Stimulated activated CD8-positive, alpha-beta memory T cell treated with anti-CD3 and anti-CD28 coated beads, Interleukin-4, amount 100 ng/mL, for 4 hours (primary cell): ENCODE measurements at regions not wholly inside any gene's neighbourhood (a gene's known extent, or its start where the extent isn't known, plus 50 kb on each side); places are given as distances from the start of the nearest gene placed in this dataset.
"Not testable (repeated sequence)": the region's sequence is repeated elsewhere in the genome, so short reads cannot be mapped to it uniquely, and the experiment has no call there.

ENCODE experiments used
- DNase-seq, 2 donors: peaks; one replicate each; pipeline ENCODE4 v3.0.0-alpha.2; 2020; ENCODE audit warnings: low read depth in 2 of 2, low spot score in 1 of 2

DNA sequence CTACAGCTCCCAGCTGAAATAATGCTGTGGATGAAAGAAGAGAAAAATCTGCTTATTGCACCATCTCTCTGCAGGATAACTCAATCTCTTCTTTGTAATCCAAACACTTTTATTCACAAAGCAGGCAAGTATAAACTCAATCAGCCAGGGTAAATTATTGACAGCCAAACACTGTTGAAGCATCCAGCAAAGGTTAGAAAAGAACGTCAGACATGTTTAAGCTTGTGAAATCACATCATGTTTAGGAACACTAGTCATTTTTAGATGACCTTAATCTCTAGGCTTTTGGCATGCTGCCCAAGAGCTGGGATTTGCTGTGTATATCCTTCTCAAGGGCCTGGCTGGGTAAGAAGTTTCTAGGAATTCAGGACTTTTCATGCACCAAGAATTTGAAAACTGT lies 1148.1 kb upstream of the FANCL start:
- DNase-seq, result no peak

DNA sequence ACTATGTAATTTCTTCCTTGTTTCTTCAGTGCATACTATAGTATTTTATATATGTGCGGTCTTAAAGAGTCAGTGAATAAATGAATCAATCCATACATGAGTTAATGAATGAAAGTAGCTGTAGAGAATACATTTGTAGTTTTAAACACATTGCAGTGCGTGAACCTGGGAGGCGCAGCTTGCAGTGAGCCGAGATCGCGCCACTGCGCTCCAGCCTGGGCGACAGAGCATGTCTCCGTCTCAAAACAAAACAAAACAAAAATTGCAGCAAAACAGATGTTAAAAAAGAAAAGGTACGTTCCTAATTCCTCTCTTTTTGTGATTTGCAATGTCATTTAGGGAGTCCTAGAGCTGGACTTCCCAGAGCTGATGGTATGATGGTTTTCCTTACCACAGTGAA lies 1144.8 kb upstream of the FANCL start:
- DNase-seq, result no peak

DNA sequence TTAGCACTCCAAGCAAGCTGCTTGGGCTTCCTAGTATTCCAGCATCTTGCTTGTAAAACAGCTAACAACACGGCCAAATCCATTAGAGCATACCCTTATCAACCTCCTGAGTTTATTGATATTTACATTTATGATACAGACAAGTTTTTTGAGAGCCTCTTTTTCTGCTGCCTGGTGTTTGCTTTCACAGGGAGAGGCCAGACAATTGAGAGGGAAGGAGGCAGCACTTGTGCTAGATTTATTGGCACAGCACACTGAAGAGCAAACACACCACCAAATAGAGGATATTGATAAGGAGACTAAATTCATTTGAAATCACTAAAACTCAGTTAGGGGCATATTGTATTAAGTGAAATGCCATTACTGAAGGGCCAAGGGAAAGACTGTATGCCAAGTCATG lies 1142.3 kb upstream of the FANCL start:
- DNase-seq, result no peak

DNA sequence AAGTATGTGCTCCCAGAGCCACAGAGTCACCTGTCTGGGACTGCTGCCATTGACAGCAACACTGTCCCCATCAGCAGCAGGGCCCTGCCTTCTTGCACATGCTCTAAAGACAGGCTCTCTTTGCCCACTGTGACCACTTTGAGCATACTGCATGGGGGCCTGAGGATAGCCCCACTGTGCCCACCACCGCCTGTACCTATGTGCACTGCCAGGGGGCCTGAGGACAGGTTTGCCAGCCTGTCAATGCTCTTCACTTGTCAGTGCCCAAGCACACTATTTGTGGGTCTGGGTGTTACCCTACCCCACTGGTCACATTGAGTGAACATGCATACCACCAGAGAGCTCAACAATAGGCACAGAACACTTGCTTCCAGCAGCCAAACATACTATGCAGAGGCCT lies 1137.0 kb upstream of the FANCL start:
- no peak for DNase-seq

DNA sequence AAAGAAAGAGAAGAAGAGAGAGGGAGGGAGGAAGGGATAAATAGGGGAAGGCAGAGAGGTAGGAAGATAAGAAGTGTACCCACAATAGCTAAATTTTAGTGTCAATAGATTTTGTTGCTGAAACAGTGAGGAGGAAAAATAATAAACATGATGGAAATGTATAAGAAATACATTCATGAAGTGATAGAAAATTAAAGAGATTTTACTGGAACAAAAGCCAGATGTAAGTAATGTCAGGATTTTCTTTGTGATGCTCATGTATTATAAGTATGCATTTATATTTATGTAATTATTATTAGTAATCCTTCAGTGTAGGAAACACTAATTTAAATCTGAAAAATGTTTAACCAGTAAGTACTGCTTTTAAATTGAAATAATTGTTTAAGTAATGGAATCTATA lies 1125.2 kb upstream of the FANCL start:
- DNase-seq, result no peak

DNA sequence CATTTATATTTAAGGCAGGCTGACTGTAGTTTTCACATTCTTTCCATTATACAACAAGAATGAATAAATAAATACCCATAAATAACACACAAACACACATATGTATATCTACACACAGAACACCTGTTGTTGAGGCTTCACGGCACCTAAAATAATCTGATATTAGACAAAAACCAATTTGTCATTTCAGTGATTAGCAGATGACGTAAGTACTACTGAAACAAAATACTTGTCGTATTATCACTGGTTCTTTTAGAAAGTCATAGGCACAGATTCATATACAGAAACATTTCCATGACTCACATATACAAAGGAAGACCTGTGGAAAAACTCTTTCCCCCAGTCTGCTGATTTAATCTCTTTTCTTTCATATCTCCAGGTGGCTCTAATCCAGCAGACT lies 1113.4 kb upstream of the FANCL start:
- DNase-seq, result no peak

DNA sequence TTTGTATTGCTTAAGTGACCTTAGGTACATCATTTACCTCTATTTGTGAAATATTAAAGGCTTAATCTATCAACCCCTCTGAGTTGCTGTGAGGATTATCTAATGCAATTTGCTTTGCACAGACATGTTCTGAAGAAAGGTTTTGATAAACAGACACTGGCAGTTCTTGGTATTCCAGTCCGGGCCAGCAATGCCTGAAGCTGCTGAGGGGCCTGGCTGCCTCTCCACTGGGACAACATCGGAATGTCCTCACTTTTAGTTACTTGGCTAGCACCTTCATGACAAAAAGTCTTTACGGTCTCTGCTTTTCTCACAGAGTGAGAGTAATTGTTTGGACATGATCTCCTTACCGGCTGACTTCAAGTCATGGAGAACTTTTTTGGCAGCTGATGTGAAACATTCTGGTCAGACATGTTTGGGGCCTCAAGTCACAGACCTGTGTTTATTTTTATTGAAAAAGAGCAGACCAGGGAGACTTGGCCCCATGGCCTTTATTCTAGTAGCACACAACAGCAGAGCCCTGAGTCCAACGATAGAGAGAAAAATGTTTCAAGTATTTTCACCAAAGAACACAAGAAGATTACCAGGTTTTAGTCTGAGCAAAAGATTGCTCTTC lies 1112.3 kb upstream of the FANCL start:
- DNase-seq, result no peak

DNA sequence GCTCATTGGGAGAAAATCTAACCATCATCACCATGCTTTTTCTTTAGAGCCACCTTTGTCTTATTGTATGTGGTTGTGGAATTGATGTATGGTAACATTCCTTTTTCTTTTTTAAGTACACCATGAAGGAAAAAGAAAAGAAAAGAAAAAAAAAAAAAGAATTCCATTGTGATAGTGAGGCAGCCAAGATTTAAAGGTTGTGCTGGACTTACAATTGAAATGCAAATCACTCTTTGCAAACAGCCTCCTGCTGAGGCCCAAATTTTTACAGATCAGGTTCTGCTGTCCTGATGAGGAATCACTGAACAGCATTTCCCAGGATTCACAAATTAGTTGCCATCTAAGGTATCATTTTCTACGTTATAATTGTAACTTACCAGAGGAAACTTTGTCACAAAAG lies 1101.0 kb upstream of the FANCL start:
- DNase-seq, result no peak

DNA sequence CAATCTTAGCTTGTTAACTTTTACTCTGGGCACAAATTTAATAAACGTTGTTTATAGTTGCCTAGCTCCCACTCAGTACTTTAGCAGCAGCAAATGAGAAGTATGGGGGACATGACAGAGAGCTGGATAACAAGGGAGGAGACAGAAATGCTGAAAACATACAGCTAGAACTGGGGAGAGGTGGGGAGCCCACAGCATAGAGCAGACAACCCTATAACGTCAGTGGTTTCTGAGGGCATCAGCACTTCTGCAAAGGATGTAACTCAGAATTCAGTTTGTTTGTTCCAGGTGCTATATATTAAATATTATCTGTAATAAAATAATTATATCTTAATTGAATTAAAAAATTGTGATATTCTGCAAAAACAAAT lies 1098.7 kb upstream of the FANCL start:
- no peak for DNase-seq

DNA sequence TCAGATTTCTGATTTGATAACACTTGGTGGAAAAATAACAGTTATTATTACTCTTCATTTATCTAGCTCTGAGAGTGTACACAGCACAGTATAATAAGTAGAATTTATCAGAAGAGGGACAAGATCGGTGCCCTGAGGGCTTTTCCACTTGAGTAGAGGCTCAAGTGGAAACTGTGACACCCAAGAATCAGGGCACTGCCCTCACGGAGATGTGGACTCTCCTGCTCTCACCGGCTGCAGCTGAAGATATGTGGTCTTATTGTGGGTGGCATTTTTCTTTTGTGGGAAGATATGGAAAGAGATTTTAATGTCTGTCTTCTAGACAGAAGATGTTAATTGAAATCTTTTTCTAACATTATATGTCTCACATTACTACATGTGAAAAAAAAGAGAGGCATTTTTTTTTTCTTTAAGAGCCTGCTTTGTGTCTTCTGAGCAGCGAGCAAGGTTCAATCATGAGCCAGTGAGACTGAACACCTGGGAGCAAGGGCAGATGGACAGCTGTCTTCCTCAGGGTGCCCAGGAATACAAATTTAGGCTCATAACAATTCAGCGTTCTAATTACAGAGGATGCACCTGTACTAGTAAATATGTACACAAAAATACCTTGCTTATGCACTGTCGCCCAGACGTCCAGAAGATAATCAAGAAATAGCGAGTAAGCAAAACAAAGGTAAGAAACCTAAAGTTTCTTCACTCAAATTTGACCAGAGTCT lies 1098.2 kb upstream of the FANCL start:
- DNase-seq, result no peak

DNA sequence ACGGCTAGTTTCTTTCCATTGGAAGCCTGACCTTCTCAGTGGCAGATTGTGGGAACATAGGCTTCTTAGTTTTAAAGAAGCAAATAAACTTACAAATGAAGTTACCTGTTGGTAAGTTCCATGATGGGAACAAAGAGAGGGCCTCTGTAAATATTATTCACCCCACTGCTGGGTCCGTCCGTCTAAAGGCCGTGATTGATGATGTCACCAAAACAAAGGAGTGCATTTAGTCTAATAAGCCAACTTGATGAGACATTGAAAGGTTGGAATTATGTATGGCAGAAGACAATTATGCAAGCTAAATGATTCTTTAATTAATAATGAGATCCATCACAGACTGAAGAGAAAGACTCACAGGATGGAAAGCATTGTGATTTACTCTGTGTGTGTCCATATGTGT lies 1091.9 kb upstream of the FANCL start:
- DNase-seq, result no peak

DNA sequence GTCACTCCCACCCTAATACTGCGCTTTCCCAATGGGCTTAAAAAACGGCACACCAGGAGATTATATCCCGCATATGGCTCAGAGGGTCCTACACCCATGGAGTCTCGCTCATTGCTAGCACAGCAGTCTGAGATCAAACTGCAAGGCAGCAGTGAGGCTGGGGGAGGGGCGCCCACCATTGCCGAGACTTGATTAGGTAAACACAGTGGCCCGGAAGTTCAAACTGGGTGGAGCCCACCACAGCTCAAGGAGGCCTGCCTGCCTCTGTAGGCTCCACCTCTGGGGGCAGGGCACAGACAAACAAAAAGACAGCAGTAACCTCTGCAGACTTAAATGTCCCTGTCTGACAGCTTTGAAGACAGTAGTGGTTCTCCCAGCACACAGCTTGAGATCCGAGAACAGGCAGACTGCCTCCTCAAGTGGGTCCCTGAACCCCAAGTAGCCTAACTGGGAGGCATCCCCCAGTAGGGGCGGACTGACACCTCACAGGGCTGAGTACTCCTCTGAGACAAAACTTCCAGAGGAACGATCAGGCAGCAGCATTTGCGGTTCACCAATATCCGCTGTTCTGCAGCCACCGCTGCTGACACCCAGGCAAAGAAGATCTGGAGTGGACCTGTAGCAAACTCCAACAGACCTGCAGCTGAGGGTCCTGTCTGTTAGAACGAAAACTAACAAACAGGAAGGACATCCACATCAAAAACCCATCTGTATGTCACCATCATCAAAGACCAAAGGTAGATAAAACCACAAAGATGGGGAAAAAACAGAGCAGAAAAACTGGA lies 1085.6 kb upstream of the FANCL start:
- DNase-seq, result not testable (repeated sequence)

DNA sequence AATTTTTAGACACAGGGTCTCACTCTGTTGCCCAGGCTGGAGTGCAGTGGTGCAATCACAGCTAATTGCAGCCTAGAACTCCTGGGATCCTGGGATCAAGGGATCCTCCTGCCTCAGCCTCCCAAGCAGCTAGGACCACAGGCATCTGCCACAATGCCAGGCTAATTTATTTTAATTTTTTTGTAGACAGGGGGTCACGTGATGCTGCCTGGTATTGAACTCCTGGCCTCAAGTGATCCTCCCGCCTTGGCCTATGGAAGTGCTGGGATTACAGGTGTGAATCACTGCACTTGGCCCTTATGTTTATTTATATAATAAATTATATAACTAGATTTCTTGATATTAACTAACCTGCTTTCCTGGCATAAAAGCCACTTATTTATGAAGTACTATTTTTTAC lies 1081.7 kb upstream of the FANCL start:
- no peak for DNase-seq

DNA sequence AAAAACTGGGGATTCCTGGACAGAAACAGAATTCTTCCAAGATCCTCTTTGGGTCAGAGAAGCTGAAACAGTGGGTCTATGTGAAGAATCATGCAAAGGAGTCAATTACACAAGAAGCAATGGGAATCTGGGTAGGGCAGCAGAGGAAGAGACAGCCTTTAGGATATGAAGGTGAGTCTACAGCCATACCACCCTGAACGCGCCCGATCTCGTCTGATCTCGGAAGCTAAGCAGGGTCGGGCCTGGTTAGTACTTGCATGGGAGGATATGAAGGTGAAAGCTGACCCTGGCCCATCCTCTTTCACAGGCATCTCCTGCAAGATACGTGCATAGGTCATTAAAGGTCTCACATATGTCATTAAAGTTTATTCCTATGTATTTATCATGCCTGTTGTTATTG lies 1080.9 kb upstream of the FANCL start:
- DNase-seq, result no peak

DNA sequence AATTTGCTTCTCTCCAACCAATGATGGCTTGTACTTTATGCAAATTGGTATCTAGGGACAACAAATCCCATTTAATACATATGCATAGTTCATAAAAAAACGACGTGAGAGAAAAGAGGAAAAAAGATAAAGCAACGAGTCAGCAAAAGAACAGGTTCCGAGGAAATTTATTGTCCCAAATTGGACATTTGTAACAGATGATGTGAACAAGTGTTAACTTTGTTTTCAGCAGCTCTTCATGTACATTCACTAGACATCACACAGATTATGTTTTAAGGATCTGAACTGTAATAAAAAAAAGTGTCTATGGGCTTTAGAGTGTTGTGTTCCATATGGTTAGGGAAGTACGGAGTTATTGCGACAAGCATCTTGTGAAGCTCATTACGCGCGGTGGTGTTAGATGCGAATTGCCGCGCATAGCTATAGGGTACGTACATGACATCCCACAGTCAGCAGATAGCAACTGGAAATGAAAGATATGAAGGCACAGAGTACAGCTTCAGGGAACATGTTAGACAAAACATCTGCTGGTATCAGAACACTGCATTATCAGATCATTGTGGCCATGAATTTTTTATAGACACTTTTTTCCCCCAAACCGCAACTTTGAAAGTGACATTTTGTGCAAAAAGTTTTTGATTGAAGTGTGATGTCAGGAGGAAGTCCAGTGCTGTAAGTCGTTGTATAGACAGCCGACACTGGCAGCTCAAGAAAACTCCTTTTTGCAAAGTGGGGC lies 1073.1 kb upstream of the FANCL start:
- no peak for DNase-seq

DNA sequence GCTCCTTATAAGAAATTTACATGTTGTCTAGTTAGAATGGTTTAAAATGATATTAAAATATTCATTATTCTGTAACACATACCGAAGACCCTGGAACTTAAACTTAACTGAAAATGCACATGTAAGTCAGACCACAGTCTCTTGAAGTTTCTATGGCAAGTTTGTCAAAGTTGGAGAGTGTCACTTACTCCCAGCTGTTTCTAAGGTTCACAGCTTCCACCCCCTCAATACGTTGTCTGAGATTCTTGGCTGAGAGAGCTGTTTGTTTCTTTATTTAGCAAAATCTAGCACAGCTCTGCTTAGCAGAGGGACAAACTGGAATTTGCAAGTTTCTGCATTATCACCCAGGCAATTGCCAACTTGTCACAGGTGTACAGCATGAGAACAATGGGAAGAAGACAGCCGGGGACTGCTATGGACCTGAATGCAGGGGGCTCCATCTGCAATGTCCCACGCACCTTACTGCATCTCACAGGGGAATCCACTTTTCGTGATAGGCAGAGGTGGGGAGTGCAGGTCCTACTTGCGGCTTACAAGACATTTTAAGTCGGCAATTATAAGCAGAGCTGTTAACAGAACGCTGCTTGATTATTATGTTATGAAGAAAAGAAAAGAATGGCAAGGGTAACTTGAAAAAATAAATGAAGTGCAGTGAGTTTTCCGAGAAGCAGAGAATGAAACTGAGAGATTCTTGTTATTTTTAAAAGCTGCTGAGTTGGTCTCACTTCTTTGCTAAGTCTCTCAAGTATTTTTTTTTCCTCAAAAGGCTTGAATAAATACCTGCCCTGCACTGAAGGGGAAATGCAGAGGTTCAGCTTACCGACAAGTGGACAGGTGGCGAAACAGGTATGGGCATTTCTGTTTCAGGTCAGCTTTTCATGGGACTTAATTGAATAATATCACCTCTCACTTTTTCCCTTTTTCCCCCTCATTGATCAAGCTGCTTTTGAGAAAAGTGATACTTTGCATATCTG lies 1072.1 kb upstream of the FANCL start:
- no peak for DNase-seq

DNA sequence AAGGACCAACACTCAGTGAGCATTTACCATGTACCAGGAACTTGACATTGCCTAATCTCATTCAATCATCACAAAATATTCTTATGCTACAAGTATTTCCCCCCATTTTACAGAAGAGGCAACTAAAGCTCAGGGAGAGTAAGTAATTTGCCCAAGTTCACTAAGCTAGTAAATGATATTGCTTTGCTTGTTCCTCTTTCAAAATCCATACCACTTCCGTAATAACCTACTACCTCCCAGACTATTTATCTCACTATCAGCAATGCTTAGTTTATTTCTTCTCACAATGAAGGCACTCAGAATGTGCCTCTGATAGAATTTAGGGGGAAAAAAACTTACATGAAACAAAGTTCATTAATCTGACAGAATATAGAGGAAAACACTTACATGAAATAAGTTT lies 1070.9 kb upstream of the FANCL start:
- no peak for DNase-seq

DNA sequence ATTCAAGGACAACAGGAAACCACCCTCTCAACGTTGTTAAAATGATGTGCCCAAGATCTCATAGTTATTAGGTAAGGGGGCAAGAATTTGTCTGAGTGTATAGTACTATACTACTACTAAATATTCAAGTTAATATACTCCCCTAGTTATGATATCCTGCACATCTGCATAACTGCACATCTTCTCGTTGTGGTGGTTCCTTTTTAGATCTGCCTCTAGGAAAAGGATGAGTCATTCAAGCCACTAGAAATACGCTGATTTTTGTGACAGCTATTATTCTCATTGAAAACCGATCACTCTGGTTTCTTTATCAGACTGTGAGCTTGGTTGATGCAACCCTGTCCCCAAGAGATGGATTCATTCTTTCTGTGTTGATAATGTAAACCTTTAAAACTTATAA lies 1067.0 kb upstream of the FANCL start:
- DNase-seq, result no peak

DNA sequence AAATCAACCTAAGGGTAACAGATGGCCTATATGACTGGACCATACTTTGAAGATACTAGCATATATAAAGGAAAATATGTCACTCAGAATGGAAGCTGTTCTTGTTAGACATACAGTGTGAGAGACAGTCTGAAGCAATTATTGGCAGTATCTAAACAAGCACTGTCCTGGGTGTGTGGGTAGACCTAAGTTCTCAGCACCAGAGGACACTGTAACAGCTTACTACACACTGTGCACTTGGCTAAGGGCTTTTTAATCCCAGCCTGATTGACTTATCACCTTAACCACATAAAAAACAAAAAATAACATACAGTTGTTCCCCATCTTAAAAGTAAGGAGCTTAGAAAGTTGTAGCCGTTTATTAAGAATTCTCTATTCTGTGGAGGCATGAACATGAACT lies 1066.1 kb upstream of the FANCL start:
- DNase-seq, result no peak

DNA sequence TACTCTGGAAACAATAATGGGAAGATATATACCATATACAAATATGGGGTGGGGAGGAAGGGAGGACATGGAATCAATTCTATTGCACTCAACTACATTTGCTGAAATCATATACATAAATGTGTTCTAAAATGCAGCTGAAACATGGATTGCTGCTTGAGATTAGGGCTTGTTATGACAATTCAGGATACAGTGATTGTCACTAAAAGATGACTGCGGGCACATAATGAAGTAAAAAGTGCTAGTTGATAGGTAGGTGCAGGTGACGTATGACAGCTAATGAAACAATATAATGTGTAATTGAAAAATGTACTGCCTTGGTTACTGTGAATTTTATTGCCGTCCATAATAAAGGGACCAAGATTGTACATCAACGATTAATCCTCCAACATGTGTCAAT lies 1062.1 kb upstream of the FANCL start:
- no peak for DNase-seq

DNA sequence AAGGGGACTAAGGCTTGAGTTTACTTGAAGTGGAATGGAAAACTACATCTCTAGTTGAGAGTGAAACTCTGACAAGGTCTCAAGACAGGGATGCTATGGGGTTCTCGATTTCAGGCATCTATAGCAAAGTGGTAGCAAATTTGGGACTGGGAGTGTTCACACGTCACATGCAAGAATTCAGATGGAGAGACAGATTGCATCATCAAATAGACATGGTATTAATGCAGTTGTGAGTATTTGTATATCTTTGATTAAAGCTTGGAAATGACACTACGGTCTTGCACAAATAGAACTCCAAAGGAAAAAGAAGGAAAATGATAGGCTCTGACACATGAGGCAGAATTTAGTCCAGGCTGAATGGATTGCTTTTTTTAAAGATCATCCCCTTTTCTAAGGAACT lies 1061.6 kb upstream of the FANCL start:
- no peak for DNase-seq
